Skeletal muscle satellite cell (primary cell): ENCODE measurements at regions not wholly inside any gene's neighbourhood (a gene's known extent, or its start where the extent isn't known, plus 50 kb on each side); places are given as distances from the start of the nearest gene placed in this dataset.

ENCODE experiments used
- H3K27me3 ChIP-seq: 2 replicates; pipeline ENCODE4 v1.7.0; 2013; ENCODE audit warnings: low read length; ENCODE audit not compliant: control insufficient read depth, insufficient read depth
- H3K36me3 ChIP-seq: 2 replicates; pipeline ENCODE4 v1.7.0; 2013; ENCODE audit warnings: mild to moderate bottlenecking, control low read depth, low read length; ENCODE audit not compliant: insufficient read depth
- H3K4me1 ChIP-seq: 2 replicates; pipeline ENCODE4 v1.7.0; 2013; ENCODE audit warnings: low read length; ENCODE audit not compliant: control insufficient read depth, insufficient read depth
- H3K4me2 ChIP-seq: 2 replicates; pipeline ENCODE4 v1.7.0; 2013; ENCODE audit warnings: mild to moderate bottlenecking, low read length
- H3K4me3 ChIP-seq: 2 replicates; pipeline ENCODE4 v1.7.0; 2013; ENCODE audit warnings: low read length
- H3K9ac ChIP-seq: 2 replicates; pipeline ENCODE4 v1.7.0; 2013; ENCODE audit warnings: mild to moderate bottlenecking, low read depth, low read length, moderate library complexity
- H3K9me3 ChIP-seq: replicated peaks from 2 replicates; pipeline ENCODE4 v1.7.0; 2013; ENCODE audit warnings: mild to moderate bottlenecking, control low read depth, low read length

DNA sequence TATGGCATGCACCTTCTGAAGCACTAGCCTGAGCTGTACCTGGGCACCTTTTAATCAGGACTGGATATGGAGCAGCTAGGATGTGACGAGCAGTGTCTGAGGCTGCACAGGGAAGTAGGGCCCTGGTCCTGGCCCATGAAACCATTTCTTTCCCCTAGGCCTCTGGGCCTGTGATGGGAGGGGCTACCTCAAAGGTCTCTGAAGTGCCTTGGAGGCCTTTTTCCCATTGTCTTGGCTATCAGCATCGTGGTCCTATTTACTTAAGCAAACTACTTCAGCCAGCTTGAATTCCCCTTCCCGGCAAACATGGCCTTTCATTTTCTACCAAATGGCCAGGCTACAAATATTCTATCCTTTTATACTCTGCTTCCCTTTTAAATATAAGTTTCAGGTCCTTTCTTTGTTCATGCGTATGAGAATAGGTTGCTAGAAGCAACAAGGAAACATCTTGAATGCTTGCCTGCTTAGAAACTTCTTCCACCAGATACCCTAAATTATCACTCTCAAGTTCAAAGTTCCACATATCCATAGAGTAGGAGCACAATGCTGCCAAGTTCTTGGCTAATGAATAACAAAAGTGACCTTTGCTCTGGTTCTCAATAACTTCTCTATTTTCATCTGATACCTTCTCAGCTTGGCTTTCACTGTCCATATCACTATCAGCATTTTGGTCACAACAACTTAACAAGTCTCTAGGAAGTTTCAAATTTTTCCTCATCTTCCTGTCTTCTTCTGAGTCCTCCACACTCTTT, 673.1 kb downstream of the HTR1B start:
- no peak overlapping the region for H3K4me3 ChIP-seq
- H3K9ac ChIP-seq = no peak overlapping the region
- H3K4me1 ChIP-seq = no peaks in the 10 kb centered on the region
- no peaks in the 10 kb centered on the region for H3K27me3 ChIP-seq
- no peak overlapping the region for H3K4me2 ChIP-seq
- H3K9me3 ChIP-seq = no peaks in the 10 kb centered on the region
- H3K36me3 ChIP-seq = no peaks in the 10 kb centered on the region

DNA sequence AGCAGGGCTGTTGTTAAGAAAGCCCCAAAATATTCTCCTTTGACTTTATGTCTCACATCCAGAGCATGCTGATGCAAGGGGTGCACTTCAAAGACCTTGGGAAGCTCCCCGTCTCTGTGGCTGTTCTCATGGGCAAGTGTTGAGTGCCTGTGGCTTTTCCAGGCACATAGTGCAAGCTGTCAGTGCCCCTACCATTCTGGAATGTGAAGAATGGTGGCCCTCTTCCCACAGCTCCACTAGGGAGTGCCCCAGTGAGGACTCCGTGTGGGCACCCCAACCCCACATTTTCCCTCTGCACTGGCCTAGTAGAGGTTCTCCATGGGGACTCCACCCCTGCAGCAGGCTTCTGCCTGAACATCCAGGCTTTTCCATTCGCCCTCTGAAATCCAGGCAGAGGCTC, 673.7 kb downstream of the HTR1B start:
- no peak overlapping the region for H3K4me3 ChIP-seq
- H3K27me3 ChIP-seq = no peaks in the 10 kb centered on the region
- no peak overlapping the region for H3K4me2 ChIP-seq
- no peak overlapping the region for H3K9ac ChIP-seq
- no peaks in the 10 kb centered on the region for H3K36me3 ChIP-seq
- no peaks in the 10 kb centered on the region for H3K9me3 ChIP-seq
- H3K4me1 ChIP-seq = no peaks in the 10 kb centered on the region

DNA sequence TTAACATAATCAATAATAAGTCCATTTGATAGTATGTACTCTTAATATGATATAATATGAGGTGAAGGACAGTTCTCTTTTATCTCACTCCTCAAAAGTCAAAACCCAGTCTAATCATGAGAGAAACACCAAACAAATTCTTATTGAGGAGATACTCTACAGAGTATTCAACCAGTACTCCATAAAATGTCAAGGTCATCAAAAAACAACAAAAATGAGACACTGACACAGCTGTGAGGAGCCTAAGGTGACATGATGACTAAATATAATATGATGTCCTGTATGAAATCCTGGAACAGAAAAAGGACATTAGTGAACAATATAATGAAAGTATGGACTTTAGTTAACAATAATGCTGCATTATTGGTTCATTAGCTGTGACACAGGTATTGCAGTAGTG, 675.1 kb downstream of the HTR1B start:
- Histone ChIP-seq H3K9me3 (no peaks in the 10 kb centered on the region), H3K4me1 (no peaks in the 10 kb centered on the region), H3K27me3 (no peaks in the 10 kb centered on the region), H3K36me3 (no peaks in the 10 kb centered on the region), H3K4me2 (no peak overlapping the region), H3K9ac (no peak overlapping the region), H3K4me3 (no peak overlapping the region)

DNA sequence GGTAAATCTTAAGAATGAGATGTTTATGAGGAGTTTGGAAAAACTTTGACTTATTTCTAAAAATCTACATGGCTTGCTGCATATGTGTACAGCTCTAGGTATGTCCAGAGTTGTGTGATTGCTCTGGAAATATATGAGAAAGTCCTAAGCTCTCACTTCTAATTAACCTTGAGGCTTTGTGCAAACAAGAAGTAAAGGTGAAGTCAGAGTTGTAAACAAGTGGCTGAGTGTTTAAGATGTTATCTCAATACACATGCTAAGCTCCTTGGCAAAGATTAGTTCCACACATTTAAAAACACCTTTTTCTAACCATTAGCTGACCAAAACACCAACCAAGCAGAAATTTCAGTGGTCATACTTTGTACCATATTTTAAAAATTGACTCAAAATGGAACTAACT, 684.2 kb downstream of the HTR1B start:
- Histone ChIP-seq H3K4me2 (no peak overlapping the region), H3K4me3 (no peak overlapping the region), H3K4me1 (no peaks in the 10 kb centered on the region), H3K9me3 (no peaks in the 10 kb centered on the region), H3K36me3 (no peaks in the 10 kb centered on the region), H3K9ac (no peak overlapping the region), H3K27me3 (no peaks in the 10 kb centered on the region)

DNA sequence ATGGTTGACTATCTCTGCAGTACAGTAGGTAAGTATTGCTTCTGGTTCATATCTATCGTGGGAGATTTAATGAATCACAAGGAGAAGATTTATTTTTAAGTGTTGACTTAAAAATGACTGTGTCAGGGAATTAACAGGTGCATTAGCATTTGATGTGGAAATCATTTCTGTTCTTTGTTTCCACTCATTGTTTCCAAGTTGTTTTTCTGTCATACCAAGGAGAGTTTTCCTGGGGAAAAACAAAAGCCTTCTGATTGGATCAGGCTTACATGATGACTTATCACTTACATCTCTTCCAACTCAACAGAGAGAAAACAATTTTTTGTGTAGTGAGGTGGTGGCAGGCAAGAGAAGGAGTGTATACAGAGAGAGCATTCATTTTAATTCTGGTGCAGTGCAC, 686.4 kb downstream of the HTR1B start:
- Histone ChIP-seq H3K4me1 (no peaks in the 10 kb centered on the region), H3K9me3 (no peaks in the 10 kb centered on the region), H3K4me3 (no peak overlapping the region), H3K4me2 (no peak overlapping the region), H3K36me3 (no peaks in the 10 kb centered on the region), H3K9ac (no peak overlapping the region), H3K27me3 (no peaks in the 10 kb centered on the region)

DNA sequence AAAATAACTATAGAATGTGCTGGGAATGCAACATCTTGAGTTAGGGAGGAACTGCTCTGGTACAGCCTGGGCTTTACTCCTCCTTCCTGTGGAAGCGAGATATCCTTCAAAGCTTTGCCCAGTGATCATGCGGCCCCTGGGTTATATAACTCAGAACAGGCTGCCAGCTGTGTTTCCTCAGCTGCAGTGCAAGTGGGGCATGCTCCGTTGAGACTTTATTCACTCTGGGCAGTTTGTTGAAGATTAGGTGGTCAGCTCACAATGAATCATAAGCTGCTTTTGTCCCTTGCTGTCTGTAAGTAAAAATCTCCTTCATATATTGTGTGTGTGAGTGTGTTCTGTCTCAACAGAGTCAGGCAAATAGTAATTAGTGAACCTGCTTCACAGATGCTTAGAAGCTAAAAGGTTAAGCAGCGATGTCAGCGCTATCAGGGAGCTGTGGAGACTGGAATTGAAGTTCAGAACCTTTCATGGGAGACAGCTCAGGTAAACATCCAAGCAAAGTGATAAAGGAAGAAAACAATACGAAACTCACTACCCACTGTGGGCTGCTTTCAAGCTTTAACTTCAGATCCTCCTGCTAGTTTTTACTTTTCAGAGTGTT, 688.4 kb downstream of the HTR1B start:
- Histone ChIP-seq H3K9me3 (peaks cover 5% of the 10 kb centered on the region), H3K9ac (no peak overlapping the region), H3K4me2 (no peak overlapping the region), H3K36me3 (no peaks in the 10 kb centered on the region), H3K27me3 (no peaks in the 10 kb centered on the region), H3K4me3 (no peak overlapping the region), H3K4me1 (no peaks in the 10 kb centered on the region)

DNA sequence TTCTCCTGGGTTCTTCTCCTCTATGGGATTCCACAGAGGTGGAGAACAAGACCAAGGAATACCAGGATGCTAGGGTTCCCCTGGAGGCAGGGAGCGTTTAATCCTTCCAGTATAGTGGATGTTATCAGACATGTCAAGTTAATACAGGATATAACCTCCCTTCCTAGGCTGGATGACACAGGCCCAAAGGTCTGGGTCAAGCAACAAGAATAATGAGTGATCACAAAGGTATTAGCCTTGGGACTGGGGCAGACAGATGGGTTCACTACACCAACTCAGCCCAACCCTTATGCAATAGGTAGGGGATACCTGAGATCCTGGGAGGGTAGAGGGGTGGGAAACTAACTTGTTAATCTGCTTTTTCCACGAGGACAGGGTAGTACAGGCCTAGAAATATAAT, 690.3 kb downstream of the HTR1B start:
- Histone ChIP-seq H3K27me3 (no peaks in the 10 kb centered on the region), H3K9me3 (peaks cover 5% of the 10 kb centered on the region), H3K36me3 (no peaks in the 10 kb centered on the region)

DNA sequence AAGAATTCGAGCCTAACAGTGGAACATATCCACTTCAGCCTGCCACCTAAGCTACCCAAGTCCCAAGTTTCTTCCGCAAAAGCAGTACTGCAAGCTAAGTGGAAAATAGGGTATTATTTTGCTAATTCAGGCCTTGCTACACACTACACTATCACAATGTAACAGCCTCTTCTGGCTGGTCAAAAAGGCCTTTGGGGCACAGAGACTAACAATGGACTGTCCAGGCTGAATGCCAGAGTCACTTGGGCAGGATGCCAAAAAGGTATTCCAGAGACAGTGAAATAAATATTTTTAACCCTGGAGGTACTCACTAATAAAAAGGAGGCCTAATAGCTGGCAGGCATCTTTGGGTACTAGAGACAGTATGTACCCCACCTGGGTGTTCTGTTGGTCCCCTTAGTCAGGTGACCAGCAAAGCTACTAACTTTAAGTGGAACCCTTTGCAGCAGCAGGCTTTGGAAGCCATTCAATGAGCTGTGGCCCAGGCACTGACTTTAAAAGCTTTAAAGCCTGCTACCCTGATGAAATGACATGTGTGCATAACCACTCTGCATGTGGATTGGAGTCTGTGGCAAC, 692.1 kb downstream of the HTR1B start:
- Histone ChIP-seq H3K9ac (no peak overlapping the region), H3K4me1 (no peaks in the 10 kb centered on the region), H3K4me3 (no peak overlapping the region), H3K4me2 (no peak overlapping the region), H3K36me3 (no peaks in the 10 kb centered on the region), H3K9me3 (peaks cover 11% of the 10 kb centered on the region), H3K27me3 (no peaks in the 10 kb centered on the region)

More for the DNA sequence above, 690.3 kb downstream of the HTR1B start:
- Histone ChIP-seq H3K4me3 (no peak overlapping the region), H3K4me1 (no peaks in the 10 kb centered on the region), H3K9ac (no peak overlapping the region), H3K4me2 (no peak overlapping the region)

DNA sequence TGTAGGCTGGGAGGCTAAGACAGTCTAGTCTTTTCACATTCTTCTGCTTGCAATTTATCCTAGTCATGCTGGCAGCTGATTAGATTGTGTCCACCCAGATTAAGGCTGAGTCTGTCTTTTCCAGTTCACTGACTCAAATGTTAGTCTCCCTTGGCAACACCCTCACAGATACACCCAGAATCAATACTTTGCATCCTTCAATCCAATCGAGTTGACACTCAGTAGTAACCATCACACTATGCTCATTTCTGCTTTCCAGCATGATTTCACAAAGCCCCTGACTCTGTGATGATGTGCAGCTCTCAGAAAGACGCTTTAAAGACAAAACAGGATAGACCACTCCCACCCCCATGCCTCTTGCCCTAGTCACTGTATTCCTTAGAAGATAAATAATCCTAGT, 693.0 kb downstream of the HTR1B start:
- Histone ChIP-seq H3K4me2 (no peak overlapping the region), H3K4me3 (no peak overlapping the region), H3K9me3 (peaks cover 11% of the 10 kb centered on the region), H3K27me3 (no peaks in the 10 kb centered on the region), H3K4me1 (no peaks in the 10 kb centered on the region), H3K36me3 (no peaks in the 10 kb centered on the region), H3K9ac (no peak overlapping the region)

DNA sequence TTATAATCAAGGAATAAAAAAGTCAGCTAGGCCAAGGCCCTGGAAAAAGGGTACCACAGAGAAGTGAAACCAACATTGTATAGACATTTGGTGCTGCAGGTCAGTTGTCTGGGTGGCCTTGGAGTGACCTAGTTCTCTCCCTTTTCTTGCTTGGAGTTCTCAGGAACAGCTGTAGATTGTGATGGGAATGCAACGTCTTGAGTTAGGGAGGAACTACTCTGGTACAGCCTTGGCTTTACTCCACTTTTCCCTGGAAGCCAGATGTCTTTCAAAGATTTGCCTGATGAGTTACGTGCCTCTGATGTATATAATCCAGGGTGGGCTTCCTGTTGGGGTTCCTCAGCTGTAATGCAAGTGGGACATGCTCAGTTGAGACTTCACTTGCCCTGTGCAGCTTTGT, 694.7 kb downstream of the HTR1B start:
- peaks cover 11% of the 10 kb centered on the region for H3K9me3 ChIP-seq
- H3K9ac ChIP-seq = no peak overlapping the region
- H3K4me3 ChIP-seq = no peak overlapping the region
- no peaks in the 10 kb centered on the region for H3K27me3 ChIP-seq
- H3K4me2 ChIP-seq = no peak overlapping the region
- H3K36me3 ChIP-seq = no peaks in the 10 kb centered on the region
- no peaks in the 10 kb centered on the region for H3K4me1 ChIP-seq

DNA sequence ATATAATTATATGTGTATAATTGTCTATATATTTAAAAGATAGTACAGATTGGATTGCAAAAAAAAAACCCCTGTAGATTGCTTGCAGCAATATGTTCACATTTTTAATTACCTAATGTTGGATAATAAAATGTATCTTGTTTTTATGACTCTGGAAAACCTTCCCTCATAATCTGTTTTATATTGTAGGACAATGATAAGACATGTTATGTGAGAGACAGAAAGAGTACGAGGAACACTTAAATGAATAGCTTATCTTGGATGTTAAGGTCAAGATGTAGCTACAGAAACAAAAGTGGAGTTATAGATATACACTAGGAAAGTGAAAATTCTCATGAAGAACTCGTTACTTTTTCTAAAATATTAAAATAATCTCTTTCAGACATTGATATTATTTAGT, 691.6 kb upstream of the IMPG1 start:
- no peaks in the 10 kb centered on the region for H3K36me3 ChIP-seq
- no peak overlapping the region for H3K9ac ChIP-seq
- no peak overlapping the region for H3K4me3 ChIP-seq
- peaks cover 7% of the 10 kb centered on the region for H3K9me3 ChIP-seq
- H3K4me1 ChIP-seq = no peaks in the 10 kb centered on the region
- H3K4me2 ChIP-seq = no peak overlapping the region
- H3K27me3 ChIP-seq = no peaks in the 10 kb centered on the region

DNA sequence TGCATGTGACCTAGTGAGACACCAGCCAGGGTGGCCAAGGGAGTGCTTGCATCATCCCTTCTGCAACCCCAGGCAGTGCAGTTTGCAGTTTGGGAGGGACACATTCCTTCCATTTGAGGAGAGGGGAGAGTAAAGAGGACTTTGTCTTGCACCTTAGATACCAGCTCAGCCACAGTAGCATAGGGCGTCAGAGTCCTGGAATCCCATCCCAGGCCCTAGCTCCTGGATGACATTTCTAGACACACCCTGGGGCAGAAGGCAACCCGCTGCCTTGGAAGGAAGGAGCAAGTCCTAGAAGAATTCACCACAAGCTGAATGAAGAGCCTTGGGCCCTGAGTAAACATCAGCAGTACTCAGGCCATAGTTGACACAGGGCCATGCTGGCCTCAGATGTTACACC, 680.4 kb upstream of the IMPG1 start:
- H3K27me3 ChIP-seq = no peaks in the 10 kb centered on the region
- H3K4me3 ChIP-seq = no peak overlapping the region
- H3K9me3 ChIP-seq = peaks cover 2% of the 10 kb centered on the region
- no peaks in the 10 kb centered on the region for H3K36me3 ChIP-seq
- no peak overlapping the region for H3K4me2 ChIP-seq
- H3K4me1 ChIP-seq = no peaks in the 10 kb centered on the region
- no peak overlapping the region for H3K9ac ChIP-seq
